Suprapubic skin (tissue), 4 donors: ENCODE measurements at regions not wholly inside any gene's neighbourhood (a gene's known extent, or its start where the extent isn't known, plus 50 kb on each side); places are given as distances from the start of the nearest gene placed in this dataset.
"Not testable (repeated sequence)": the region's sequence is repeated elsewhere in the genome, so short reads cannot be mapped to it uniquely, and the experiment has no call there.

ENCODE experiments used
- DNase-seq, 2 donors: peaks; one replicate each; pipeline ENCODE4 v3.0.0-alpha.2; 2019; ENCODE audit warnings: low spot score in 2 of 2
- H3K27ac ChIP-seq: fragments of 200-600 bp; sonication (generic); one replicate; pipeline ENCODE4 v1.5.1; 2019
- H3K27me3 ChIP-seq: fragments of 200-600 bp; sonication (generic); one replicate; pipeline ENCODE4 v1.5.1; 2019
- H3K36me3 ChIP-seq: fragments of 200-600 bp; sonication (generic); one replicate; pipeline ENCODE4 v1.5.1; 2019
- H3K4me1 ChIP-seq: fragments of 200-600 bp; sonication (generic); one replicate; pipeline ENCODE4 v1.5.1; 2019
- H3K4me3 ChIP-seq: fragments of 200-600 bp; sonication (generic); one replicate; pipeline ENCODE4 v1.5.1; 2019; ENCODE audit warnings: mild to moderate bottlenecking
- H3K9me3 ChIP-seq: fragments of 200-600 bp; sonication (generic); one replicate; pipeline ENCODE4 v1.5.1; 2019
- EP300 ChIP-seq: sonication (generic); formaldehyde crosslinking; IDR thresholded peaks from one replicate; pipeline ENCODE4 v1.6.1; 2017; ENCODE audit warnings: antibody characterized with exemption
- POLR2A ChIP-seq, 2 donors: fragments of 450-650 bp; IDR thresholded peaks; one replicate each; pipeline ENCODE4 v1.6.1; 2017; ENCODE audit warnings: antibody characterized with exemption in 2 of 2, mild to moderate bottlenecking in 2 of 2, moderate library complexity in 2 of 2
- POLR2AphosphoS5 ChIP-seq, 3 donors: sonication (generic); formaldehyde crosslinking; IDR thresholded peaks; one replicate each; pipeline ENCODE4 v1.6.1; 2017; ENCODE audit warnings: antibody characterized with exemption in 3 of 3
- WGBS: methylation state at CpG from one replicate; pipeline ENCODE4 v1.1.5; 2018; 5-methylcytosine and 5-hydroxymethylcytosine counted together
- TF ChIP-seq, protein P1 (sequence below), 2 donors: fragments of 200-600 bp in 1 of 2; fragments of 450-650 bp in 1 of 2; sonication (generic) in 1 of 2; IDR thresholded peaks; one replicate each; pipeline ENCODE4 v1.5.1; 2016 to 2019; ENCODE audit warnings: antibody characterized with exemption in 2 of 2, mild to moderate bottlenecking in 1 of 2, moderate library complexity in 1 of 2

DNA sequence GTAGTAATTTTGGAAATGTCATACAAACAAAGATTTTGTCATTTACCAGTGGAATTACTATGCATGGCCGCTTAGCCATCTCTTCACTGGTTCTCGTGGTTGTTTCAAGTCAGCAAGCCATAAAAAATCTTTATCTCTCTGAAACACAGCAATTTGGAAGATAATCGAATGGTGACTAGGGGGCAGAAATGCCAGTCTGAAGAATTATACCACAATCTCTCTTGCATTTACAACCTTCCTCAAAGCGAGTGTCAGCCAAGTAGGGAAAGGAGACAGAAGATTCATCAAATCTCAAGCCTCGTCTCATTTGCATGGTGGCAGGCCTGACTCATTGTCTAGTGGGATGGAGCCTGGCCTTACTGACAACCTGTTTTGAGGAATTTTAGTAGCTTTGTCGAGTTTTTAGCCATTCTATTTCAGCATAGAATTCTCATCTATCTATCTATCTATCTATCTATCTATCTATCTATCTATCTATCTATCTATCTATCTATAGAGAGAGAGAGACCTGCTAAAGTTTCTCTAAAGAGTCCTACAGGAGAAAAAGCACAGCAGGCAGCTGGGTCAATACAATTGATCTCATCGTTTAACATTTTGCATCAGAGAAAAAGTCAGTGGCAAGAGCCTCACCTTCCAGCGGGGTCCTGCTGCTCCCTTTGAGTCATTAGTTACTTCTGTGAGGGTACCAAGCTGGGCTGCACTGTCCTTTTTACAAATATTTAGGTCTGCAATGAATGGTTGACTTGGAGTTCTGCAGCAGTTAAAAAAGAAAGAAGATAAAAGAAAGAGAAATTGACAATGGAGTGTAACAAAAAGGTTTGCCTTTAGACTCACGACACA, 572.8 kb downstream of the TFAP2A start:
- Histone ChIP-seq H3K9me3 (peaks cover 16% of the 10 kb centered on the region), H3K27me3 (no peaks in the 10 kb centered on the region), H3K4me1 (no peaks in the 10 kb centered on the region), H3K4me3 (no peak overlapping the region), H3K27ac (no peak overlapping the region), H3K36me3 (no peaks in the 10 kb centered on the region)
- WGBS, result 57% methylated on average over 9 of the region's 9 CpGs
- no peak for TF ChIP-seq POLR2A (IDR thresholded peaks at IDR 0.05)
- TF ChIP-seq, protein P1, sequence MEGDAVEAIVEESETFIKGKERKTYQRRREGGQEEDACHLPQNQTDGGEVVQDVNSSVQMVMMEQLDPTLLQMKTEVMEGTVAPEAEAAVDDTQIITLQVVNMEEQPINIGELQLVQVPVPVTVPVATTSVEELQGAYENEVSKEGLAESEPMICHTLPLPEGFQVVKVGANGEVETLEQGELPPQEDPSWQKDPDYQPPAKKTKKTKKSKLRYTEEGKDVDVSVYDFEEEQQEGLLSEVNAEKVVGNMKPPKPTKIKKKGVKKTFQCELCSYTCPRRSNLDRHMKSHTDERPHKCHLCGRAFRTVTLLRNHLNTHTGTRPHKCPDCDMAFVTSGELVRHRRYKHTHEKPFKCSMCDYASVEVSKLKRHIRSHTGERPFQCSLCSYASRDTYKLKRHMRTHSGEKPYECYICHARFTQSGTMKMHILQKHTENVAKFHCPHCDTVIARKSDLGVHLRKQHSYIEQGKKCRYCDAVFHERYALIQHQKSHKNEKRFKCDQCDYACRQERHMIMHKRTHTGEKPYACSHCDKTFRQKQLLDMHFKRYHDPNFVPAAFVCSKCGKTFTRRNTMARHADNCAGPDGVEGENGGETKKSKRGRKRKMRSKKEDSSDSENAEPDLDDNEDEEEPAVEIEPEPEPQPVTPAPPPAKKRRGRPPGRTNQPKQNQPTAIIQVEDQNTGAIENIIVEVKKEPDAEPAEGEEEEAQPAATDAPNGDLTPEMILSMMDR (IDR thresholded peaks at IDR 0.05), result no peak
- TF ChIP-seq EP300, result no peak
- TF ChIP-seq POLR2AphosphoS5 (IDR thresholded peaks at IDR 0.05), result no peak
- DNase-seq, result no peak

DNA sequence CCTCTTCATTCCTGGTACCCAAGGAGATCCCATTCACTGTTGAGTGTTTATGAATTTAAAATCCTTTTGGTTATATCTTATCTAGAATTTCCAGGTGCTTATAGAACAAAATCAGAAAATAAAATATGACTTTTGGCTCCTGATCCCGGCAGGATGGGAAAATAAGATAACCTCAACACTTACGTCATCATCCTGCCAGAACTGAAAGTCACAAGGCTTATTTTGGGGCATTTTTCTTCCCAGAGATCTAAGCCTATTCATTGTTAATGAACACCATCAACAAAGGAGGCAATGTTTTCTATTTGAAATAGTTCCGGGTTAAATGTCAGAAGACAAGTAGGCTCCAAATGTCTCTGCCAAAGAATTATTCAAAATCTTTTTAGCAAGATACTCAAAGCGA, 580.6 kb downstream of the TFAP2A start:
- Histone ChIP-seq H3K27me3 (no peaks in the 10 kb centered on the region), H3K9me3 (no peaks in the 10 kb centered on the region), H3K4me3 (no peak overlapping the region), H3K4me1 (no peaks in the 10 kb centered on the region), H3K27ac (no peak overlapping the region), H3K36me3 (no peaks in the 10 kb centered on the region)
- WGBS, result 38% methylated on average over 4 of the region's 4 CpGs
- TF ChIP-seq POLR2AphosphoS5 (IDR thresholded peaks at IDR 0.05) (no peak), POLR2A (IDR thresholded peaks at IDR 0.05) (no peak), EP300 (no peak)
- TF ChIP-seq, protein P1 (IDR thresholded peaks at IDR 0.05), result no peak
- no peak for DNase-seq

DNA sequence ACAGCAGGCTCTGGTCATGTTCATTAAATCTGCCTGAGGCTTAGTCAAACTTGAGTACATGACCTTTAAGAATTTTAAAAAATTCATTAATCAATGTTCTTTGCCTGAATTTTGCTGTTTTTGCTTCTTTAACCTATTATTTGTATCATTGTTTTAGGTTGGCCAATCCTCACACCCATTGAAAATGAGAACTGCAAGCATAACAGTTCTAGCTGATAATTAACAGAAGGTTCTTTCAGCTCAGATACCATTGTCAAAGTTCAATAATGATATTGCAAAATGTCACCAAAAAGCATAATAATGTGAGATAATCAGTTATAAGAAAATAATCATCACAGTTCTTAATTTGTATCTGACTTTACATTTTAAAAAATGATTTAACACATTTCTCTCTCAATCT, 583.1 kb downstream of the TFAP2A start:
- no peak overlapping the region for H3K4me3 ChIP-seq
- TF ChIP-seq POLR2AphosphoS5 (IDR thresholded peaks at IDR 0.05) (no peak), POLR2A (IDR thresholded peaks at IDR 0.05) (no peak), EP300 (no peak)
- TF ChIP-seq, protein P1 (IDR thresholded peaks at IDR 0.05), result no peak
- no peaks in the 10 kb centered on the region for H3K27me3 ChIP-seq
- H3K27ac ChIP-seq, result no peak overlapping the region
- H3K36me3 ChIP-seq, result no peaks in the 10 kb centered on the region
- no peak for DNase-seq
- H3K4me1 ChIP-seq, result no peaks in the 10 kb centered on the region
- H3K9me3 ChIP-seq, result no peaks in the 10 kb centered on the region

DNA sequence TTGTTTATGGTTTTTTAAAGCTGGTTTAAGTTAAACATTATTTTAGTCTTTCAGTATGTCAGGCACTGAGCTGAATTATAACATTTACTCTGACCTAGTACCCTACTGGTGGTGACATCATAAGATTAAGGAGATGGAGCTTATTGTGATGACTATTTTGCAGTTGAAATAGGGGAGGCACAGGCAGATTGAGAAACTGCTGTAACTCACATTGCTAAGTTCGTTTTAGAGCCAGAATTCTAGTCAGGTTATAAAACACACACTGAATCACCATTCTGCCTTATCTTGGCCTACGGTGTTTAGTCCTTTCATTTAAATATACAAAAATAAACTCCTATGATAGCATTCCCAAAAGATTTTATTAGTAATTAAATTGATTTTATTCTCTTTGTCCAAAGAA, 584.1 kb downstream of the TFAP2A start:
- no peak for TF ChIP-seq EP300
- no peak for TF ChIP-seq POLR2A (IDR thresholded peaks at IDR 0.05)
- TF ChIP-seq POLR2AphosphoS5 (IDR thresholded peaks at IDR 0.05), result no peak
- TF ChIP-seq, protein P1 (IDR thresholded peaks at IDR 0.05), result no peak
- no peaks in the 10 kb centered on the region for H3K36me3 ChIP-seq
- no peaks in the 10 kb centered on the region for H3K4me1 ChIP-seq
- no peak for DNase-seq
- H3K4me3 ChIP-seq, result no peak overlapping the region
- H3K27ac ChIP-seq, result no peak overlapping the region
- WGBS, result 80% methylated on average over 2 of the region's 2 CpGs
- no peaks in the 10 kb centered on the region for H3K27me3 ChIP-seq
- H3K9me3 ChIP-seq, result no peaks in the 10 kb centered on the region

DNA sequence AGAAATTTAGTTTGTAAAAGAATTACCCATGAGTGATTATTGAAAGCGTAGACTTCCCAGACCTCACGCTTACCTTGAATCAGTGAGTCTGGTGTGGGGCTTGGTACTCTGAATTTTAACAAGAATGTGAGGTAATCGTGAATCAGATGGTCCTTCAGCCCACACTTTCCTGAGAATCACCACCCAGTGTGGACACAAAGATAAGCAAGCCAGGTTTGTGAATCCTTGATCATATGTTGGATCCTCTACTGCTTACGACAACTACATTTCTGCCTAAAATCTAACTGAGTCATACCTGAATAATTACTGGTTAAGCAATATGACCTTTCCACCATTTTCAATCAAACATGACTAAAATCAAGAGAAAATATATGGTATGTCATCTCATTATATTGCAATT, 589.3 kb downstream of the TFAP2A start:
- TF ChIP-seq EP300, result no peak
- no peaks in the 10 kb centered on the region for H3K36me3 ChIP-seq

DNA sequence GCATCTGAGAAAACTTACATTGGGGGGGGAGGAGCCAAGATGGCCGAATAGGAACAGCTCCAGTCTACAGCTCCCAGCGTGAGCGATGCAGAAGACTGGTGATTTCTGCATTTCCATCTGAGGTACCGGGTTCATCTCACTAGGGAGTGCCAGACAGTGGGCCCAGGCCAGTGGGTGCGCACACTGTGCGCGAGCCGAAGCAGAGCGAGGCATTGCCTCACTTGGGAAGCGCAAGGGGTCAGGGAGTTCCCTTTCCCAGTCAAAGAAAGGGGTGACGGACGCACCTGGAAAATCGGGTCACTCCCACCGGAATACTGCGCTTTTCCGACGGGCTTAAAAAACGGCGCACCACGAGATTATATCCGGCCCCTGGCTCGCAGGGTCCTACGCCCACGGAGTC, 604.1 kb downstream of the TFAP2A start:
- not testable (repeated sequence) for H3K9me3 ChIP-seq, DNase-seq, H3K4me3 ChIP-seq, H3K4me1 ChIP-seq, H3K27ac ChIP-seq, H3K27me3 ChIP-seq, H3K36me3 ChIP-seq
- 89% methylated on average over 22 of the region's 24 CpGs for WGBS

More for the DNA sequence above, 589.3 kb downstream of the TFAP2A start:
- Histone ChIP-seq H3K27me3 (no peaks in the 10 kb centered on the region), H3K9me3 (no peaks in the 10 kb centered on the region), H3K4me3 (no peak overlapping the region), H3K27ac (no peak overlapping the region), H3K4me1 (no peaks in the 10 kb centered on the region)
- 95% methylated on average over 4 of the region's 4 CpGs for WGBS
- no peak for DNase-seq
